ENCODE measurements at regions not wholly inside any gene's neighbourhood (a gene's known extent, or its start where the extent isn't known, plus 50 kb on each side); places are given as distances from the start of the nearest gene placed in this dataset.

GRCh38 chr5:12662545-12663314 lies 758.5 kb upstream of the CTNND2 start:
- peaks cover 38 to 54% of the 10 kb centered on the region in 2 experiments for H3K4me1 Mint-ChIP-seq
- Histone ChIP-seq H4K5ac (ENCODE audit: insufficient read length, low read depth, low read length) (no peak overlapping the region), H3K23ac (ENCODE audit: insufficient read length, low read depth, low read length) (no peak overlapping the region), H3K4me2 (ENCODE audit: insufficient read depth, insufficient read length, low read length) (peak overlapping the region; percentile 95), H3K18ac (ENCODE audit: insufficient read length, low read depth, low read length) (no peak overlapping the region), H3K9ac (ENCODE audit: extremely low read depth, insufficient read length, low read length) (peak overlapping the region; percentile 91), H3K79me2 (ENCODE audit: insufficient read depth, low read length) (peaks cover 19% of the 10 kb centered on the region; the same call in 1 of the 2 replicates), H3K9me3 (ENCODE audit: control insufficient read depth, low read depth, low read length) (no peaks in the 10 kb centered on the region), H2BK15ac (ENCODE audit: low read depth, low read length) (no peak overlapping the region), H3K79me1 (ENCODE audit: insufficient read depth, low read depth, low read length, poor library complexity, severe bottlenecking) (peaks cover 2% of the 10 kb centered on the region), H2BK120ac (ENCODE audit: low read depth, low read length, poor library complexity, severe bottlenecking) (no peak overlapping the region), H3K14ac (ENCODE audit: insufficient read depth, low read length) (no peak overlapping the region), H2BK12ac (ENCODE audit: insufficient read length, low read depth, low read length) (no peak overlapping the region), H2BK5ac (ENCODE audit: insufficient read length, low read length) (no peak overlapping the region), H3K23me2 (ENCODE audit: insufficient read length, low read depth, low read length, poor library complexity, severe bottlenecking) (no peaks in the 10 kb centered on the region), H3K27me3 (ENCODE audit: insufficient read depth, low read length) (no peaks in the 10 kb centered on the region), H3K27ac (ENCODE audit: insufficient read length, low read depth, low read length) (peak overlapping the region; percentile 82), H2AFZ (ENCODE audit: low read length) (no peak overlapping the region), H3K56ac (ENCODE audit: insufficient read length, low read depth, low read length) (no peak overlapping the region), H4K20me1 (ENCODE audit: control insufficient read depth, insufficient read depth, insufficient read length) (no peaks in the 10 kb centered on the region), H3K4me1 (ENCODE audit: insufficient read depth, low read length) (no peaks in the 10 kb centered on the region), H3K4ac (ENCODE audit: low read depth, low read length) (no peak overlapping the region), H4K8ac (replicated peaks; ENCODE audit: insufficient read length, low read depth, low read length) (no peak overlapping the region), H4K91ac (ENCODE audit: insufficient read length, low read depth, low read length) (no peak overlapping the region), H3T11ph (ENCODE audit: low read length) (no peak overlapping the region), H2AK5ac (ENCODE audit: insufficient read length, low read length) (no peak overlapping the region), H2BK20ac (ENCODE audit: low read depth, low read length, poor library complexity, severe bottlenecking) (no peak overlapping the region)
- H3K36me3 Mint-ChIP-seq (ENCODE audit: insufficient read depth in 1 of 3, low read depth in 3 of 3), result peaks cover 76 to 97% (median 85%) of the 10 kb centered on the region in 3 experiments
- peaks cover 17 to 30% of the 10 kb centered on the region in 2 experiments; a peak in 4 of 5 replicates for H3K9me3 Mint-ChIP-seq
- DNase-seq, result peak; percentile 82
- peaks cover 2% of the 10 kb centered on the region; the same call in 1 of the 2 replicates for H3K27me3 Mint-ChIP-seq (ENCODE audit: low read depth)
- no peak for TF ChIP-seq CTCF (conservative IDR thresholded peaks at IDR 0.05)
- H3K27ac Mint-ChIP-seq, result peak overlapping the region; percentile 52 to 79 (median 70); a peak in 3 of 7 replicates
- no CpG with 5 or more reads among the region's 20 CpGs for WGBS (ENCODE audit: extremely low coverage, insufficient read length, low lambda C conversion rate)
- H3K4me3 Mint-ChIP-seq, result peak overlapping the region; percentile 69 to 99
